GM12873 (cell line): ENCODE measurements at regions not wholly inside any gene's neighbourhood (a gene's known extent, or its start where the extent isn't known, plus 50 kb on each side); places are given as distances from the start of the nearest gene placed in this dataset.

Experiments
- CTCF ChIP-seq: IDR thresholded peaks from 2 replicates; pipeline ENCODE4 v1.5.1; 2012; ENCODE audit warnings: low read depth, mild to moderate bottlenecking, moderate library complexity, low read length, control low read depth; ENCODE audit not compliant: insufficient read depth; ENCODE audit errors: missing control alignments

GRCh38 chr4:130044788-130045531 is 949.0 kb downstream of the C4orf33 start:
- TF ChIP-seq CTCF = no peak

- no peak for TF ChIP-seq CTCF
Observed at GRCh38 chr4:130053723-130054122, 957.8 kb downstream of the C4orf33 start.

- TF ChIP-seq CTCF = no peak
Observed at GRCh38 chr4:130054908-130055307, 959.0 kb downstream of the C4orf33 start.

GRCh38 chr4:130056286-130056685 is 960.3 kb downstream of the C4orf33 start:
- no peak for TF ChIP-seq CTCF

- TF ChIP-seq CTCF = no peak
Observed at GRCh38 chr4:130064471-130064870, 968.5 kb downstream of the C4orf33 start.

- no peak for TF ChIP-seq CTCF
Observed at GRCh38 chr4:130067419-130067818, 971.5 kb downstream of the C4orf33 start.

GRCh38 chr4:130068072-130068471 is 972.1 kb downstream of the C4orf33 start:
- no peak for TF ChIP-seq CTCF
